Colonic mucosa (tissue), 4 donors: ENCODE measurements at regions not wholly inside any gene's neighbourhood (a gene's known extent, or its start where the extent isn't known, plus 50 kb on each side); places are given as distances from the start of the nearest gene placed in this dataset.

Source experiments
- DNase-seq: peaks from one replicate; pipeline ENCODE4 v3.0.0-alpha.2; 2020
- H3K27ac ChIP-seq: fragments of 200-600 bp; one replicate; pipeline ENCODE4 v1.8.0; 2021
- H3K27me3 ChIP-seq: fragments of 200-600 bp; one replicate; pipeline ENCODE4 v1.8.0; 2021
- H3K36me3 ChIP-seq: fragments of 200-600 bp; one replicate; pipeline ENCODE4 v1.8.0; 2021
- H3K4me1 ChIP-seq: fragments of 200-600 bp; one replicate; pipeline ENCODE4 v1.8.0; 2021; ENCODE audit warnings: mild to moderate bottlenecking
- H3K4me3 ChIP-seq: fragments of 200-600 bp; one replicate; pipeline ENCODE4 v1.8.0; 2021
- H3K9ac ChIP-seq, 2 donors: one replicate each; pipeline ENCODE4 v1.7.0; 2013; ENCODE audit warnings: control low read depth in 2 of 2, low read depth in 2 of 2, low read length in 2 of 2
- H3K9me3 ChIP-seq: fragments of 200-600 bp; one replicate; pipeline ENCODE4 v1.8.0; 2021
- intact Hi-C: fragments of 100-400 bp; cut with DNase I; formaldehyde crosslinking; loops from one replicate; pipeline ENCODE4 v1.14.1; 2022
- TF ChIP-seq, protein P1 (sequence below): fragments of 200-600 bp; IDR thresholded peaks from one replicate; pipeline ENCODE4 v1.8.0; 2022; ENCODE audit warnings: antibody characterized with exemption, mild to moderate bottlenecking
- donor health status: healthy.
- donor health status: DM: no; HTN: no; CAD: no.
- donor health status: DM: no; HTN: no; CAD: no.

DNA sequence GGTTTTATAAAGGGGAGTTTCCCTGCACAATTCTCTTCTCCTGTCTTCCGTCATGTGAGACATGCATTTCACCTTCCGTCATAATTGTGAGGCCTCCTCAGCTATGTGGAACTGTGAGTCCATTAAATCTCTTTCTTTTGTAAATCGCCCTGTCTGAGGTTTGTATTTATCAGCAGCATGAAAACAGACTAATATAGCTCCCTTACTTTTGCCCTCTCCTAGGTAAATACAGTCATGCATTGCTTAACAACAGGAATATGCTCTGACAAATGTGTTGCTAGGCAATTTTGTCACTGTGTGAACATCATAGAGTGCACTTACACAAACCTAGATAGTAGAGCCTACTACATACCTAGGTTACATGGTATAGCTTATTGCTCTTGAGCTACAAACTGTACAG lies 616.8 kb downstream of the RWDD3 start:
- Histone ChIP-seq H3K36me3 (no peaks in the 10 kb centered on the region), H3K9ac (no peak overlapping the region), H3K4me1 (no peaks in the 10 kb centered on the region), H3K27me3 (no peaks in the 10 kb centered on the region), H3K4me3 (no peak overlapping the region), H3K9me3 (no peaks in the 10 kb centered on the region), H3K27ac (no peak overlapping the region)
- TF ChIP-seq, protein P1, sequence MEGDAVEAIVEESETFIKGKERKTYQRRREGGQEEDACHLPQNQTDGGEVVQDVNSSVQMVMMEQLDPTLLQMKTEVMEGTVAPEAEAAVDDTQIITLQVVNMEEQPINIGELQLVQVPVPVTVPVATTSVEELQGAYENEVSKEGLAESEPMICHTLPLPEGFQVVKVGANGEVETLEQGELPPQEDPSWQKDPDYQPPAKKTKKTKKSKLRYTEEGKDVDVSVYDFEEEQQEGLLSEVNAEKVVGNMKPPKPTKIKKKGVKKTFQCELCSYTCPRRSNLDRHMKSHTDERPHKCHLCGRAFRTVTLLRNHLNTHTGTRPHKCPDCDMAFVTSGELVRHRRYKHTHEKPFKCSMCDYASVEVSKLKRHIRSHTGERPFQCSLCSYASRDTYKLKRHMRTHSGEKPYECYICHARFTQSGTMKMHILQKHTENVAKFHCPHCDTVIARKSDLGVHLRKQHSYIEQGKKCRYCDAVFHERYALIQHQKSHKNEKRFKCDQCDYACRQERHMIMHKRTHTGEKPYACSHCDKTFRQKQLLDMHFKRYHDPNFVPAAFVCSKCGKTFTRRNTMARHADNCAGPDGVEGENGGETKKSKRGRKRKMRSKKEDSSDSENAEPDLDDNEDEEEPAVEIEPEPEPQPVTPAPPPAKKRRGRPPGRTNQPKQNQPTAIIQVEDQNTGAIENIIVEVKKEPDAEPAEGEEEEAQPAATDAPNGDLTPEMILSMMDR = no peak
- DNase-seq = no peak
- intact Hi-C loops = no loop called here

DNA sequence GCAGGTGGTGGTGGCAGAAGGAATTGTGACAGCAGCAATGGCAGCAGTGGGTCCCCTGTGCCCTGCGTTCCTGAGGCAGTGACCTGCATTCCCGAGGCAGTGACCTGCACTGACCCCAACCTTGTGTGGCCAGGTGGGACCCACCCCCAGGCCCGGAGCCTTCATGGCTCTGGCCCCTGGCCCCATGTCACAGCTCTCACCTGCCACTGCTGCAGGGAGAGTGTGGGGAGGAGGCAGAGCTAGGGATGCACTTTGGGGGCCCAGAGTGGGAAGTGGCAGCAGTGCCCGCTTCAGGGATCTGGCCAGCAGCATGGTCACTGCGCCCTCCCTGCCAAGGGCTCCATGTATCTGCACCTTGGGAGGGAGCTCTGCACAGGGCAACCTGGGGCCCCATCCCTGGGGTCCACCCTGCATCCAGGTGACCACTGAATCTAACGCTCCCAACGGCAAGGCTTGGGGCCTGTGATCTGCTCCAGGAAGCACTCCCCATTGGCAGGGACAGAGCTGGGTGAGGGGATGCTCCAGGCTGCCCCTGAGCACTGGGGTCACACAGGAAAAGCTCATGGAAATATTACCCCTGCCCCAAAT lies 618.6 kb downstream of the RWDD3 start:
- H3K4me1 ChIP-seq = no peaks in the 10 kb centered on the region
- DNase-seq = no peak
- no peaks in the 10 kb centered on the region for H3K36me3 ChIP-seq
- H3K9me3 ChIP-seq = no peaks in the 10 kb centered on the region
- no peak overlapping the region for H3K4me3 ChIP-seq
- TF ChIP-seq, protein P1 = no peak
- intact Hi-C loops = no loop called here
- no peak overlapping the region for H3K9ac ChIP-seq
- H3K27ac ChIP-seq = no peak overlapping the region
- H3K27me3 ChIP-seq = no peaks in the 10 kb centered on the region

DNA sequence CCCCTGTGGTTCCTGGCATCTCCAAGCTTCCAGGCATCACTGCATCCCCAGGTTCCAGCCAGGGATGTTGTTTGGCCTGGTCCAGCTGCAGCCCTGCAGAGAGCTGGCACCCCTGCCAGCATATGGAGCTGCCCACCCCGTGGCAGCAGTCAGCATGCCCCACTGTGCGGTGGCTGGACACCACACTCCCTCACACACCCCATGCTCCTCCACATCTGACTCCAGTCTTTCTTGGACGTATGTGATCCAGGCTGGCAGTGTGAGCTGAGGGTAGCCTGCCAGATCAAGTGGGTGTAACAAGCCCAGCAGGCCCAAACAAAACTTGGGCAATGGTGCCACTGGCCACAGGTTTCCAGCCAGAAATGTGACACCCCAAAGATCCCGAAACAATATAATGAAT lies 620.4 kb downstream of the RWDD3 start:
- intact Hi-C loops = no loop called here
- TF ChIP-seq, protein P1 = no peak
- Histone ChIP-seq H3K4me3 (no peak overlapping the region), H3K36me3 (no peaks in the 10 kb centered on the region), H3K27ac (no peak overlapping the region), H3K9me3 (no peaks in the 10 kb centered on the region), H3K4me1 (no peaks in the 10 kb centered on the region), H3K27me3 (no peaks in the 10 kb centered on the region), H3K9ac (no peak overlapping the region)
- no peak for DNase-seq

DNA sequence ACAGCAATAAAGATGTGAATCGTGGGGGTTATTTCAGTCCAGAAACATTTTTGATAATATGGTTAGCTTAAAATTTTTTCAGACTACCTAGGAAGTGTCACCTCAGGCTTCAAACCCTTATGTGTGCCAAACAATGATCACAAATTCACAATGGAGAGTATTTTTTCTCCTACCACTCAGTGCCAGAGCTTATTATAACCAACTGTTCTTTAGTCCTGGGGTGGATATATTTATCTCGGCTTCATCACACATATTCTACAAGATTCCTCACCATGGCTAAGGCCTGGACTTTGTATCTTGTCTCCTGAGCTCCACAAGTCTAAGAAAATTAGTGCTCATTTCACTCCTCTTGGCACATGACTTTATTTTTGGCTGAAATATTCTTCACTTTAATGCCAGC lies 629.1 kb downstream of the RWDD3 start:
- Histone ChIP-seq H3K9me3 (no peaks in the 10 kb centered on the region), H3K4me1 (no peaks in the 10 kb centered on the region), H3K36me3 (no peaks in the 10 kb centered on the region), H3K4me3 (no peak overlapping the region), H3K27me3 (no peaks in the 10 kb centered on the region), H3K9ac (no peak overlapping the region), H3K27ac (no peak overlapping the region)
- TF ChIP-seq, protein P1 = no peak
- intact Hi-C loops = no loop called here
- no peak for DNase-seq

DNA sequence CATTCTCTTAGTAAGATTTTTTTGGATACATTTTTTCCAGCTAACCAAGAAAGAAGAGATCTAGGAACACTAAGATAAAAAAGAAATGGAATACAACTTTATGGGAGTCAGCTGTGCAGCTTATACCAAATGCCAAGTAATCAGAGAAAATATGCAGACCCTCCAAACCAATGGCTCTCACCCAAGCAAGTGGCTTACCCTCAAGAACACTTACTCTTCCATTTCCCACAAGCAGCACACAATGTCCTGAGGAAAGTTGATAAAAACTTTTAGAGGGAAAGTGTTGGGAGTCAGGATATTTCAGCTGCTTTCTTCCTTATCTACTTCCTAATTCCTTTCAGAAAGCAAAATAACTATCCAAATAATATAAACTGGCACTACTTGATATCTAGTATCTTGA lies 631.8 kb downstream of the RWDD3 start:
- Histone ChIP-seq H3K27ac (no peak overlapping the region), H3K9ac (no peak overlapping the region), H3K4me3 (no peak overlapping the region), H3K27me3 (no peaks in the 10 kb centered on the region), H3K9me3 (no peaks in the 10 kb centered on the region), H3K4me1 (no peaks in the 10 kb centered on the region), H3K36me3 (no peaks in the 10 kb centered on the region)
- no peak for DNase-seq
- intact Hi-C loops = no loop called here
- TF ChIP-seq, protein P1 = no peak

DNA sequence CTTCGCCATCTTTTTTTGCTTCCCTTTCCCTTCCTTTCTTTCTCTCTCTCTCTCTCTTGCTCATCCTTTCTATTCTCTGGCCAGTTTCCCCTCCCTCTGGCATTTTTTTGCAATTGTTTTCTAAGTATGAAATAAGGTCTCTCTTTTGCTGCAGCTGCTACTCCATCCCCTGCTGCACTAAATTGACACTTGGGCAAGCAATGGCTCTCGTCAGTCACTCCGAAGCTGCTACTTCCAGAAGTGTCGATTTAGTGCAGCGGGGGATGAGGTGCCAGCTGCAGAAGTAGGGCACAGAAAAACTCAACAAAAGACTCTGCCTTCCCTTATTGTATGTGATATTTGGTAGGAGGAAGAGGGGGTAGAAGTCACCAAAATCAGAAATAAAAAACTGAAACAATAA lies 642.3 kb downstream of the RWDD3 start:
- intact Hi-C loops = no loop called here
- H3K4me1 ChIP-seq = no peaks in the 10 kb centered on the region
- H3K27ac ChIP-seq = no peak overlapping the region
- H3K4me3 ChIP-seq = no peak overlapping the region
- TF ChIP-seq, protein P1 = no peak
- no peak overlapping the region for H3K9ac ChIP-seq
- H3K27me3 ChIP-seq = no peaks in the 10 kb centered on the region
- no peaks in the 10 kb centered on the region for H3K36me3 ChIP-seq
- DNase-seq = no peak
- H3K9me3 ChIP-seq = no peaks in the 10 kb centered on the region
